ENCODE measurements at regions not wholly inside any gene's neighbourhood (a gene's known extent, or its start where the extent isn't known, plus 50 kb on each side); places are given as distances from the start of the nearest gene placed in this dataset.

GRCh38 chr4:3708103-3708510 is 58.1 kb upstream of the ADRA2C start:
- no peak for DNase-seq
- no peak for TF ChIP-seq EP300 (IDR thresholded peaks at IDR 0.05)
- no peak for TF ChIP-seq POLR2A (IDR thresholded peaks at IDR 0.05)
- TF ChIP-seq POLR2AphosphoS5 (IDR thresholded peaks at IDR 0.05) = no peak
- Histone ChIP-seq H3K4me3 (no peak overlapping the region), H3K9me3 (no peaks in the 10 kb centered on the region), H3K27me3 (peaks cover 4 to 42% (median 17%) of the 10 kb centered on the region in 3 donors), H3K4me1 (no peaks in the 10 kb centered on the region), H3K36me3 (no peaks in the 10 kb centered on the region), H3K27ac (no peak overlapping the region)
- WGBS, 2 donors = 46 to 64% methylated on average over 14 of the region's 14 CpGs
- intact Hi-C loops (cut with DNase I) = no loop called here

GRCh38 chr4:3707423-3708102 is 58.6 kb upstream of the ADRA2C start:
- intact Hi-C loops (cut with DNase I) = no loop called here
- no peaks in the 10 kb centered on the region for H3K36me3 ChIP-seq
- TF ChIP-seq POLR2AphosphoS5 (IDR thresholded peaks at IDR 0.05) (no peak), POLR2A (IDR thresholded peaks at IDR 0.05) (no peak), CTCF (IDR thresholded peaks at IDR 0.05) (no peak), EP300 (IDR thresholded peaks at IDR 0.05) (no peak)
- H3K27ac ChIP-seq = no peak overlapping the region
- no peak for DNase-seq
- no peaks in the 10 kb centered on the region for H3K4me1 ChIP-seq
- WGBS, 2 donors = 75 to 79% methylated on average over 17 of the region's 17 CpGs
- H3K4me3 ChIP-seq = no peak overlapping the region
- peaks cover 8 to 47% (median 22%) of the 10 kb centered on the region in 3 donors for H3K27me3 ChIP-seq
- no peaks in the 10 kb centered on the region for H3K9me3 ChIP-seq

GRCh38 chr4:3706565-3707422 is 59.4 kb upstream of the ADRA2C start:
- no peak for TF ChIP-seq POLR2AphosphoS5 (IDR thresholded peaks at IDR 0.05)
- TF ChIP-seq EP300 (IDR thresholded peaks at IDR 0.05) = no peak
- TF ChIP-seq POLR2A (IDR thresholded peaks at IDR 0.05) = no peak
- no peak for TF ChIP-seq CTCF (IDR thresholded peaks at IDR 0.05)
- Histone ChIP-seq H3K27me3 (peaks cover 9 to 55% (median 30%) of the 10 kb centered on the region in 3 donors), H3K36me3 (no peaks in the 10 kb centered on the region), H3K4me1 (no peaks in the 10 kb centered on the region), H3K9me3 (no peaks in the 10 kb centered on the region), H3K4me3 (no peak overlapping the region), H3K27ac (no peak overlapping the region)
- WGBS, 2 donors = 75 to 89% methylated on average over 15 of the region's 15 CpGs
- no peak for DNase-seq
- intact Hi-C loops (cut with DNase I) = no loop called here

- peaks cover 9 to 62% (median 33%) of the 10 kb centered on the region in 3 donors for H3K27me3 ChIP-seq
- intact Hi-C loops (cut with DNase I) = no loop called here
- H3K4me3 ChIP-seq = no peak overlapping the region
- WGBS, 2 donors = 72 to 81% methylated on average over 10 of the region's 10 CpGs
- no peak overlapping the region for H3K27ac ChIP-seq
- no peak for DNase-seq
- TF ChIP-seq POLR2A (IDR thresholded peaks at IDR 0.05) (no peak), CTCF (IDR thresholded peaks at IDR 0.05) (no peak), EP300 (IDR thresholded peaks at IDR 0.05) (no peak), POLR2AphosphoS5 (IDR thresholded peaks at IDR 0.05) (no peak)
- no peaks in the 10 kb centered on the region for H3K9me3 ChIP-seq
- no peaks in the 10 kb centered on the region for H3K36me3 ChIP-seq
- H3K4me1 ChIP-seq = no peaks in the 10 kb centered on the region
Measured at GRCh38 chr4:3706111-3706511, 60.1 kb upstream of the ADRA2C start.

Measured in sigmoid colon (tissue), 6 donors.